ENCODE measurements at regions not wholly inside any gene's neighbourhood (a gene's known extent, or its start where the extent isn't known, plus 50 kb on each side); places are given as distances from the start of the nearest gene placed in this dataset.
"Not testable (repeated sequence)": the region's sequence is repeated elsewhere in the genome, so short reads cannot be mapped to it uniquely, and the experiment has no call there.

DNA sequence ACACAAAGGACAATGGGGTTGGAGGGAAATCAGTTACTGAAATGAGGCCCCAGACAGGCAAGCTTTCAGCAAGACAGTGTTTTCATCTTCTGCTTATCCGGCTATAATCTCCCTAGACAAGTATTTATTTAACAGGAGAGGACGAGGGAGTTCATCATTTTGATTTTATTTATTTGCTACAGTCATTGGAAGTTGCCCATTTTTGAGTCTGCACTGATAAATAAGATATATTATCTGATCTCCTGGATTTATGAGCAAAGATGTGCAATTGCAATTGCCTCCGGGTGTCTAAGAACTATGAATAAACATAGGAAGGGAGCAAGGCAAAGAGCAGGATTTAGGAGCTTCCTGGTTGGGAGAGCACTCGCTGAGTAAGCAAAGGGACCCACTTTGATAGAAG lies 263.2 kb upstream of the EDA2R start:
- no peak for DNase-seq

DNA sequence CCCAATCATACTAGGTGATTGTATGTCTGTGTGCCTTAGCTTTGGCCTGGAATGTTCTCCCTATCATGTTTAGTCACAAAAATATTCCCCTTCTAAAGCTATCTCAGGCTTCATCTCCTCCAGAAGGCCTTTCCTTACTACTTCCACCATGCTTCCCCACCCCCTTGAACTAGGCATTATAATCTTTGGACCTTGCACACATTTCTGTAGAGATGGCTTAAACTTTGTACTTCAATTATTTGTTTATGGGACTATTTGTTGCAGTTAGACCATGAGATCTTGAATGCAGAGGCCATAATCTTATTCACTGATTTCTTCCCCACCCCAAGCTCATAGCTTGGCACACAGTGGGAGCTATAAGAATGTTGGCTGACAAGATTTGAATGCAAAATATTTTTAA lies 262.0 kb upstream of the EDA2R start:
- no peak for DNase-seq

DNA sequence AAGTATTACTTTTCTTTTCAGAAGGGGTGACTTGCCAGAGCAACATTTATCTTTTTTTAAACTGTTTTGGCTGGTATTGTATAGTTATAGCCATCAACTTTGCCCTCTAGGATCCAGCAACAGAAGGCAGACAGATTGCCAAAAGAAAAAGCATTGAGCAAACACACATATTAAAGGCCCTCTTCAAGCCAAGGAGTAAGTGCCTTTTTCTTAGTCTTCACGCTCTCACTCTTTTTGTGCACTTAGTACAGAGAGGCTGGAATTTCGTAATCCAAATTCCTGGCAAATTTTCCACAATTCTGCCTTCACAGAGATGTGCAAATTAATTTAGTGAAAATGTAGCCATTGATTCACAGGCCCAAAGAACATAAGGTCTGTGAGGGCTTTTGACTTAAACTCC lies 253.1 kb upstream of the EDA2R start:
- no peak for DNase-seq

DNA sequence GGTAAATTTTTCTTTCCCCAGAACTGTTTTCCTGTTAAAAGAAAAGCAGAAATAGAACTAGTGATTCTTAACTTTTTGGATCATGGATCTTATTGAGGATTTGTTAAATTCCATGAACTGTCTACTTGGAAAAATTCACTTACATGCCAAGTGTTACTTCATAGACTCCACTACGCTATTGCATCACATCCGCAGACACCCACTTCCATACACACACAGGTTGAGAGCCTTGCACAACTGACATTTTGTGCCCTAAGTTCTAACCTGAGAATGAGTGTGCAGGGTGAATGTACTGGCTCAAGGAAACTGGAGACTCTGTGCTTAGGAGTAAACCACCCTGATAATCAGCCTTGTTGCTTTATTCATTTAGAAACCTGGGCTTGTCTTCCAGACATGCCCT lies 250.5 kb upstream of the EDA2R start:
- no peak for DNase-seq

DNA sequence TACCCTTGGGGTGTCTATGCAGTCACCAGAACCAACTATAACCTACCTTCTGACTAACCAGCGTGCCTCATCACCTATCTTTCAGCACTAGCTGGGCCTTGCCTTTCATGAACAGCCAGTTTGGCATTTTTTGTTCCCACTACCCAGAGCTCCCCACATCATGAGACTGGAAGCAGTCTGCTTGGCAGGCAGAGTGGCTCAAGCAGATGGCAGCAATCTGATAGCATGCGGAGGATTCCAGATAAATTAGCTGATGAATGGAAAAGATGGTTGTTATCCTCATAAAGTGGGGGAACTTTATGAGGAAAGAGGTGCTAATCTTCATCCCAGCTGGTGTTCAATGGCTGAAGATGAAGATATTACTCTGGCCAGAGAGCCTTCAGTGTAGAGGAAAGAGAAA lies 243.2 kb upstream of the EDA2R start:
- DNase-seq = no peak

DNA sequence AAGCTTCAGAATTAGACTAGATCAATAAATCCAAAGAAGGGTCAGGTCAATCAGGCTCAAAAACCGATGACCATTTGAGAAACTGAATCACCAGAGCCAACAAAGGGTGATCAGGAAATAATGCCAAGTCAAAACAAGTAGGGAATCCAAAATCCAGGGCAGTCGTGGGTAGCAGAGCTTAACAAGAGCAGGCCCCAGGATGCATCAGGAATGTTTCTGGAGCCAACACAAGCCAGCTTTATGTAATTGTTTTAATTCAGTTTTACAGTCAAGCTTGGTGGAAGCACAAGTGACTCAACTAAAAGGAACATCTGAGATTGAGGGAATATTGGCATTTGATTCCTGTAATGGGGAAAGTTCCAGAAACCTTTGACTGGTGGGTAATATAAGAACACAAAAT lies 237.9 kb upstream of the EDA2R start:
- no peak for DNase-seq

DNA sequence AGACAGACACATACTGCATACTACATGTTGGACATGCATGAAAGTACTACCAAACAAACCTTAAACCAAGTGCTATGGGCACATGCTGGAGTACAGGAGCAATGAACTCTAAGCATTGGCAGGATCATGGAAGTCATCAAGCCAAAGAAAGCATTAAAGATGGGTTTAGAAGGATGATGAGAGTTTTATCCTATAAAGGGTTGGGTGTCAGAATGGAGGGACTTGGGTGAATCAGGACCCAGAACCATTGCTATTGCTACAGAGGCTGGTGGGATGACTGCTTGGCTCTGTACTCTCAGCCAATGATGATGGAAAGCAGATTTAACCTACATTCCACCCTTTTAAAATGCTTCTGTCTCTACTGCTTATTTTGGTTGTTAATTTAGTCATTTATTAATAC lies 233.9 kb upstream of the EDA2R start:
- no peak for DNase-seq

DNA sequence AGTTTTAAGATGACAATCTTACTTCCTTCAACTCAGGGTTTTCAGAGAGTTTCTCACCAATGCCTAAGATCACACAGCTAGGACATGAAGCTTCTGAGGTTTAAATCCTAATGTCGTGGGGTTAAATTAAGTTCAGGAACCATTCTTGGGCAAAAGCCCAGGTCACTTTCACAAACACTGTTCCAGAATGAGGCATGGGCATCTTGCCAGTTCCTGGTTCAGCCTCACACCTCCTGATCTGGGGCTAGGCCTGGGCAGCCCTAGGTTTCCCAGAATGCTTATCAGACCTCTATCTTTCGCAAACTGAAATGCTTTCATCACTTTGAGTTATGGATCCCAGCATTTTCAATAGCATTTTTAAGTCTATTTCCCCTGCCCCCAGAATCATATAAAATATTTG lies 224.8 kb upstream of the EDA2R start:
- no peak for DNase-seq

DNA sequence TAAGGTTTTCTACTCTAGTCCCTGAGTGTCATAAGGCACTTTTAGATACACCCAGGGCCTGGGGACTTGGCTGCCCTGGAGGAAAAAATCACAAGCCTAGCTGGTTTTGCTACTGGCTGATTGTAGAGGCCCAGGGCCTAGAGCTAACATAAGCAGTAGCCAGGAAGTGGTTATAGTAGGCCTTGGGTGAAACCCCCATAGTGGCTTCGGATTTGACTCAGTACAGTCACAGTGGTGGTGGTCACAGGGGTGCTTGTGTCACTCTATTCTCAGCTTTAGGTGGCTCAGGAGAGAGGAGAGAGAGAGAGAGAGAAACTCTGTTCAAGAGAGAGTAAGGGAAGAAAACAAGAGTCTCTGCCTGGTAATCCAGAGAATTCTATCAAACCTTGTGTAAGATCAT lies 194.5 kb upstream of the EDA2R start:
- DNase-seq = no peak

DNA sequence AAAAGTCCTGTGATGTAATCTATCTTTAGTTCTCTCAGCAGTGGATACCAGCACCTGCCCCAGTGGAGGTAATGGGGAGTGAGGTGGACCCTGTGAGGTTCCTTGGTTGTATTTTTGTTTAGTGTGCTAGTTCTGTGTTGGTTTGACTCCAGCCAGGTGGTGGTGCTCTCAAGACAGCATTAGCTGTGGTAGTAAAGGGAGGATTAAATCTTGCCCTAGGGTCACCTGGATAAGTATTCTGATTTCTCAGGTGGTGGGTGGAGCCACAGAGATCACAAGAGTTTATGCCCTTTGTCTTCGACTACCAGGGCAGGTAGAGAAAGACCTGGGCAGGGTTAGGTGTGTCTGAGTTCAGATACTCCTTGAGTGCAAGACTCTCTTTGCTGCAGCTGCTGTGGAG lies 176.3 kb upstream of the EDA2R start:
- no peak for DNase-seq

DNA sequence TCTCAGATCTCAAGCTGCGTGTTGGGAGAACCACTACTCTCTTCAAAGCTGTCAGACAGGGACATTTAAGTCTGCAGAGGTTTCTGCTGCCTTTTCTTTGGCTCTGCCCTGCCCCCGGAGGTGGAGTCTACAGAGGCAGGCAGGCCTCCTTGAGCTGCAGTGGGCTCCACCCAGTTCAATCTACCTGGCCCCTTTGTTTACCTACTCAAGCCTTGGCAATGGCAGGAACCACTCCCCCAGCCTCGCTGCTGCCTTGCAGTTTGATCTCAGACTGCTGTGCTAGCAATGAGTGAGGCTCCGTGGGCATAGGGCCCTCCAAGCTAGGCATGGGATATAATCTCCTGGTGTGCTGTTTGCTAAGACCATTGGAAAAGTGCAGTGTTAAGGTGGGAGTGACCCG lies 155.6 kb upstream of the EDA2R start:
- not testable (repeated sequence) for DNase-seq

DNA sequence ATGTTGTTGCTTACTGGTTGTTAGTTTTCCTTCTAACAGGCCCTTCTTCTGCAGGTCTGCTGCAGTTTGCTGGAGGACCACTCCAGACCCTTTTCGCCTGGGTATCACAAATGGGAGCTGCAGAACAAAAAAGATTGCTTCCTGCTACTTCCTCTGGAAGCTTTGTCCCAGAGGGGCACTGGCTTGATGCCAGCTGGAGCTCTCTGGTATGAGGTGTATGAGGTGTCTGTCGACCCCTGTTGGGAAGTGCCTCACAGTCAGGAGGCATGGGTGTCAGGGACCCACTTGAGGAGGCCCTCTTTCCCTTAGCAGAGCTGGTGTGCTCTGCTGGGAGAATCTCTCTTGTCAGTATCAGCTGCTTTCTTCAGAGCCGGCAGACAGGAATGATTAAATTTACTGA lies 127.4 kb upstream of the EDA2R start:
- no peak for DNase-seq

DNA sequence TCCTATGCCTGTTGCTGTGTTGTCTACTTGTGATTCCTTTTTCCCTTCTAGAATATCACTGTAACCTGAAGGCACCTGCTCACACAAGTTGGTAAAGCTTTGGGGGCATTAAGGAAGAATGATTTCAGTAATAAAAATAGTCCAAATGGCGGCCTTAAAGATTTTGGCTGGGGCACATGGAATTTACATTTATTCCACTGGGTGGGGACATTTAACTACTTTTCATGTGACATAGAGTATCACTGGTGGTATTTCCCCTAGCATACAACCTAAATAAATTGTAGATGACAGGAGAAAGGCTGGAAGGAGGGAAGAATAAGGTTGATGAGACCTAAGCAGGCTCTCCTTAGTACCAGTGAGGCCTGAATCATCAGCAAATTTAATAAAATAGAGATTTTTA lies 121.8 kb upstream of the EDA2R start:
- DNase-seq = no peak

DNA sequence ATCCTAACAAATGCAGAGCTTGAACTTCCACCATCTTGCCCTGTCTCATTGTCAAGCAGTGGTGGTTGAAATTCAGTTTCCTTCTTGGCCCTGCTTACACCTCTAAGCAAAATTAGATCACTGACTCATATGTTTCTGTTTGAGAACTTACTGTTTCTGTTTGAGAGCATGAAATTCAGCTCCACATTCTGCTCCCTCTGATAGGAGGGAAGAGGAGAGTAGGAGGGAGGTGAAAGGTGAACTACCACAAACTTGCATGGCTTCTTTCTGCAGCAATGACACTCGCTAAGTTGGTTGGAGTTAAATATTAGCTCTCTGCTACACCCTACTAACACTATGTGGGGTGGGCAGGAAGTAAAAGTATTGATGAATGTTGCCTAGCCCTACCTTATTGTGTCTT lies 117.8 kb upstream of the EDA2R start:
- no peak for DNase-seq

DNA sequence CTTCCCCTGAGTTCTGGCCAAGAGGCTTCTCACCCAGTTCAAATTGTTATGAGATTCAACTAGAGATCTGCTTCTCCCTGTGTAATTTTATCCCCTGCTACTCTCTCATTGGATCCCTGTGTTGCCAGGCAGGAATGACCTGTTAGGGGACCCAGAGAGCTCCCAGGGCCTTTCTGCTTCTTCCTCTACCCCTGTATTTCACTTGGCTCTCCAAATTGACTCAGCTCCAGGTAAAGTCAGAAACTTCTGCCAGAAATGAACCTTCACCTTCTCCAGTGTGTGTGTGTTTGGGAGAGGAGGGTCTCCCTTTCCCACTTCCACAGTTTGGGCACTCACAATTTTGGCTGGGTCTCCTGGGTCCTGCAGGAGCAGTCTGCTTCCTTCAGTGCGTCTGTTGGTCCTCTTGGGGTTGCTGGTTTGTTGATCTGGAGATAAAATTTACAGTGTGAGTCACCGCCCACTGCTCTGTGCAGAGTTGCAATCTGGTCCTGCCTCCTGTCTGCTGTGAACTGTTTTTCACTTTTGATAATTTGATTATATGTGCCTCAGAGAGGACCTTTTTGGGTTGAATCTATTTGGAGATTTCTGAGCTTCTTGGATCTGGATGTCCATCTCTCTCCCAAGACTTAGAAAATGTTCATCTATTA lies 112.4 kb upstream of the EDA2R start:
- no peak for DNase-seq

DNA sequence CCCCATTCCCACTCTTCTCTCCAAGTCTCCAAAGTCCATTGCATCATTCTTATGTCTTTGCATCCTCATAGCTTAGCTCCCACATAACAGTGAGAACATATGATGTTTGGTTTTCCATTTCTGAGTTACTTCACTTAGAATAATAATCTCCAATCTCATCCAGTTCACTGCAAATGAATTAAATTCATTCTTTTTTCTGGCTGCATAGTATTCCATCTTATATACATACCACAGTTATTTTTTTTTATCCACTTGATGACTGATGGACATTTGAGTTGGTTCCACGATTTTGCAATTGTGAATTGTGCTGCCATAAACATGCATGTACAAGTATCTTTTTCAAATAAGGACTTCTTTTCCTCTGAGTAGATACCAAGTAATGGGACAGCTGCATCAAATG lies 105.6 kb upstream of the EDA2R start:
- DNase-seq = not testable (repeated sequence)

DNA sequence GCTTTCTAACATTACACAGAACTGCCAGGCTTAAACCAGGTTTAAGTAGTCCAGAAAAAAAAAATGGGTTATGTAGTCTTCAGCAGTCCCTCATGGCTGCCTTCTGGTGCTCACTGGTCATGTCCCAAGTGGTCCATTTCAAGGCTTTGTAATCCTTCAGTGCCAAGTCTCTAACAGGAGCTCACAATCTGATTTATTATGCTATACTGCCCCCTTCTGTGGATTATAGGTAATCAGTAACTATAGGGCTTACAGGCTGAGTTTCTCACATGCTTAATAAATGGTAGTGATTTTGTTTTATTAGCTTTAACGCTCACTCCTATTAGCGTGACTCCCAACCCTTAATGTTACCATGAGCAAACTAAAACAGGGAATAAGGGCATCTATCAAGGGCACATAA lies 92.5 kb upstream of the EDA2R start:
- no peak for DNase-seq

DNA sequence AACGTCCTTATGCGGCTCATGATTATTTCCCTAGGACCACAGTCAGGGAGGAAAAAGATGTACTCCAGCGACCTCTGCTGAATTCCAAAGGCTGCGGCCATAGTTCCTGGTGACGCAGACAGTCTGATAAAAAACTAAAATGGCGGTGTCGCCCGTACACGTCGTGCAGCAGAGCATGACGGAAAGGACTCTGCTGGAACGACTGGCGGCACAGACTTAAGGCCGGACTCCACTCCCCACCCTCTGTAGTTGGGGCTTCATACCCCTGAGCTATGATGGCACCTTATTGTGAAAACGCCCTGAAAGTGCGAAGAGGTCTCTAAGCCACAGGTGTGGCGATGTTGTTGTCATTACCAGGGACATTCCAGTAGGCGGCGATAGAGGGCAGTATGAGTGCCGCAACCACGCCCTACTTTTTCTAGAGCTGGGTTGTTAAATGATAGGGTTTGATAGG lies 90.0 kb upstream of the EDA2R start:
- peak; percentile 64 for DNase-seq

DNA sequence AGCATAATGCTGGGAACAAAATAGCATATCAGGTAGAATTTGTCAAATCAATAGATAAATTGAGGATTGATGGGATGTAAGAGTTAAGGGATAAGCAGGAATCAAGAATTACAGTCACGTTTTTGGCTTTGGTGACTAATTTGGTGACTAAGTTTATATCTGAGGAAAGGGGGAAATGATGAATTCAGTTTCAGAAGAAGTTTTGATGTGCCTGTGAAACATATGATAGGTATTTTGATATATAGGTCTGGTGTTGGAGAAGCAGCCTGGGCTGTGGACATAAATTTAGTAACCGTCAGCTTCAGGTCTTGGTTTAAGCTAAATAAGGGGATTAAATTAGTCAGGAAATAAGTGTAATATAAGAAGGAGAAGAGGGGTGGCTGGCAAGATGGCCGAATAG lies 79.0 kb upstream of the EDA2R start:
- no peak for DNase-seq

DNA sequence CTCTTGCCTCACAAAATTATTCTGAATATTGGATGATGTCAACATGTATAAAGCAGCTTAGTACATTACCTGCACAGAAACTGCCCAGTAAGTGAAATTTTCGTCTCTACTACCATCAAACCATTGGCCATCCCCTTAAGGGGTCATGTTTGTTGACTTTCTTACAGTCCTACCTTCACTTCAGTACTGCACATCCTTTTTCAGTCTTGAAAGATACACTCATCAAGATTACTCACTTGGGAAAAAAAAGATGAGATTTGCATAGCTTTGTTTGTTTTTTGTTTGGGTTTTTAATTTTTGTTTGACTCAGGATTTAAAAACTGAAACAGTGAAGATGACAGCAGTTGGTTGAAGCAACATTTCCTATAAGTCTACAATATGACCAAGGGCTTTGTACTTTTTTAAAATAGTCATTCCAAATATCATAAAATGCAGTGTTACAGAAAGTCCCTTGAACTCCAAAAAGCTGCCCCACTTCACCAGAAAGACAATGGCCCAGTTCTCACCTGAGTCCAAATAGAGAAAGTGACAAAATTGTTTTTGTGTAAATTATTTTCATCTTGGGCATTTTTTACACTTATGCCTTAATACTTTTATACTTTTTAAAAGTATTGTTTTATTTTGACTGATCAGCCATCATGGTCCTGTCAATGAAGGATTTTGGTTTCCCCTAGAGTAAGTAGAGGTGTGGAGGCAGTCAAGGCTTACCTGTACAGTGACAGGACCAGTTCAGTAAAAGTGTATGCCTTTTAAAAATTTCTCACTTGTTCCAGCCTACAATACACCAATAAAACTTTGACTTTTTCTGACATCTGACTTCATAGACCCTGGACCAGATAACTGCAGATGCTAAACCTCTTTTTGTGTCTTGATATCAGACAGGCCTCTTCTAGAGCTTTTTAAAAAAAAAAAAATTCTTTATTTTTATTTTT lies 59.7 kb upstream of the EDA2R start:
- DNase-seq = no peak

DNA sequence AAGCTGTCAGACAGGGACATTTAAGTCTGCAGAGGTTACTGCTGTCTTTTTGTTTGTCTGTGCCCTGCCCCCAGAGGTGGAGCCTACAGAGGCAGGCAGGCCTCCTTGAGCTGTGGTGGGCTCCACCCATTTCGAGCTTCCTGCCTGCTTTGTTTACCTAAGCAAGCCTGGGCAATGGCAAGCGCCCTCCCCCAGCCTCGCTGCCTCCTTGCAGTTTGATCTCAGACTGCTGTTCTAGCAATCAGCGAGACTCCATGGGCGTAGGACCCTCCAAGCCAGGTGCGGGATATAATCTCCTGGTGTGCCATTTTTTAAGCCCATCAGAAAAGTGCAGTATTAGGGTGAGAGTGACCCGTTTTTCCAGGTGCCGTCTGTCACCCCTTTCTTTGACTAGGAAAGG lies 53.6 kb upstream of the EDA2R start:
- DNase-seq = not testable (repeated sequence)

All from CD4-positive, alpha-beta T cell treated with Interleukin-6 for 4 hours (primary cell).